HG03064 (cell line): ENCODE measurements at regions not wholly inside any gene's neighbourhood (a gene's known extent, or its start where the extent isn't known, plus 50 kb on each side); places are given as distances from the start of the nearest gene placed in this dataset.

ENCODE experiments used
- ATAC-seq: cut with Tn5 transposase; IDR thresholded peaks from one replicate; pipeline ENCODE4 v1.9.1; 2021; ENCODE audit warnings: low read depth; ENCODE audit not compliant: unreplicated experiment

DNA sequence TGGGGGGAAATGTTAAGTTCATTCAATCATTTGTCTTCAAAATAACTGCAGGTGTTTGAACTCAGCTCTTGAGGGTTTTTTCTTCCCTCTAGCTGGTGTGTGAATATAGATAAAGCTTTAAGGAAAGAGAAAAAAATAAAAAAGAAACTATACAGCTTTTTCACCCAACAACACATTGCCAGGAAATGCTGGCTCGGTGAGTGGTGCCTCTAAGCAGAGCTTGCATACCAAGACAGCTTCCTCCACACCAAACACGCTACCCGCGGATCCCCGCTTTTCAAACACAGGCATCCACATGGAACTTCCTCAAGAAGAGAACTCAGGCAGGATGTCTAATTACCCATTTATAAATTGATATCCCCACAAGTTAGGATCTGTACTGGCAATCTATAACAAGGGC is 69.8 kb upstream of the TANK start:
- peak; percentile 54 for ATAC-seq

GRCh38 chr2:161095314-161095713 is 64.9 kb upstream of the TANK start:
- ATAC-seq = no peak

- ATAC-seq = no peak
Observed at GRCh38 chr2:161096336-161096735, 63.9 kb upstream of the TANK start.

DNA sequence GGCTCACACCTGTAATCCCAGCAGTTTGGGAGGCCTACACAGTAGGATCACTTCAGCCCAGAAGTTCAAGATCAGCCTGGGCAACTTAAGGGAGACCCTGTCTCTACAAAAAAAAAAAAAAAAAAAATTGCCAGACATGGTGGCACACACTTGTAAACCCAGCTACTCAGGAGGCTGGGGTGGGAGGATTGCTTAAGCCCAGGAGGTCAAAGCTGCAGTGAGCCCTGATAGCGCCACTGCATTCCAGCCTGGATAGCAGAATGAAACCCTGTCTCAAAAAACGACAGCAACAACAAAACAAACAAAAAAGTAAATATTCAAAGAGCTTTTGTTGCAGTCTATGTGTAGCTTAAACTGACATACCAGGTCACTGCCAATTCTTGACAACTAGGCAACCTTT is 63.1 kb upstream of the TANK start:
- ATAC-seq = no peak

- ATAC-seq = no peak
Observed at GRCh38 chr2:161100211-161100895, 59.9 kb upstream of the TANK start.

DNA sequence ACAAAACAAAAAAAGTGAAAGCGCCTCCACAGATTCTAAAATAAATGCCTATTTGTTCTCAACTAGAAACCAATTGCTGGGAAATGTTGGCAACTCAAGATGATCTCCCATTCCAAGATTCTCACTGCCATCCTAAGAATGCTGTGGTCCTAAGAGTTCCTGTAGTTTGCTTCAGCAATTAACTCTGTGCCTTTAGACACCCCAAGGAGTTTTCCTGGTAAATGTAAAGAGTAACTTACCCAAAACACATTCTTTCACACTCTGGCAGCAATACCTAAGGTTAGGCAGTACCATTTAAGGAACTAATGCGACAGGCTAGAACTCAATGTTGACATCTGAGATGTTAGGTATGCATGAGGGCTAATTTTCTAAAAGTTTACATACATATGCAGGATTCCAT is 58.8 kb upstream of the TANK start:
- ATAC-seq = no peak

DNA sequence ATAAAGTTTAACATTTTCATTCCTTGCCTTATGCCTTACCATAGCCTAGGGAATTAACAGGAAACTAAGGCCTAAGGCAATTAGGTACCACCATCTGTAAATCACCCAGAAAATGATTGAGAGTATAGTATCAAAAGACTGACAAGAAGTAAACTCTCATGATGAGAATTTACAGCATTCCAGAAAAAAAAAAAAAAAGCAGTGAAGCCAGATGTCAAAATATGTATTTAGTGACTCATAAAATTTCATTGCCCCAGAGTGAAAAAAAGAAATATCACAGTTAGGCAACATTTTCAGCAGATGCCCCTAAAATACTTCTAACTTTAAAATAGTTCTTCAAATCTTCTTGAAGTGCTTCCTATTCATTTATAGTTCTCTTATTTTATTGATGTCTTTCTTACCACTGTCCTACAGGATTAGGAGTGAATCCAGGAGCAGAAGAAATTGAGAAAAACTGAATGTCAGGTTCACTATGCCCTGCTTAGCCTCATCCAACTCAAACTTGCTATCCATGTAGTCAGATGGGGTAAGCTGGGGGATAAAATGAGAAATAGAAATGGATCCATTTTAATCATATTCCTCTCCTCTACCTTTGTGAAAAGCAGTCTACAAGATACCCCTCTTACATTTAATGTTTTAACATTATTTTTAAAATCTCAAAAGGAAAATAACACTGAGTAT is 57.3 kb upstream of the TANK start:
- ATAC-seq = no peak

DNA sequence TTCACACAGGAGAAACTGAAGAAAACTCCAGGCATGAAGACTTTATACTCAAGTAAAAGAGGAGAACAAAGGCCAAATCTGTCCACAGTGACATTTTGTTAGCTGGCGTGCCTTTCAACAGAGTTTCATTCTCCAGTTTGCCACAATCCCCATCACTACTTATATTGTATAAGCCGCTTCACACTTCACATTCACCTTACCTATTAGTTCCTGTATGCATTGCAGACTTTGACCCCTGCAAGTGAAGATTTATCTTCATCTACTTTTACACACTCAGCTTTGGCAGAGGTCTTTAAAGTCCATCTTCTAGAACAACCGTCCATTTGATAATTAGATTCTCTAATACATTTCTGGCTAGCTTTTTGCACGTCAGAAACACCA is 56.8 kb upstream of the TANK start:
- ATAC-seq = no peak

- peak; percentile 91 for ATAC-seq
Observed at GRCh38 chr2:161104054-161104553, 56.1 kb upstream of the TANK start.

- no peak for ATAC-seq
Observed at GRCh38 chr2:161107265-161107664, 53.0 kb upstream of the TANK start.
